Activated CD8-positive, alpha-beta memory T cell treated with anti-CD3 and anti-CD28 coated beads, Interleukin-2, amount 50 U/mL, for 24 hours (primary cell): ENCODE measurements at regions not wholly inside any gene's neighbourhood (a gene's known extent, or its start where the extent isn't known, plus 50 kb on each side); places are given as distances from the start of the nearest gene placed in this dataset.
"Not testable (repeated sequence)": the region's sequence is repeated elsewhere in the genome, so short reads cannot be mapped to it uniquely, and the experiment has no call there.

Experiments
- DNase-seq: peaks from one replicate; pipeline ENCODE4 v3.0.0-alpha.2; 2020; ENCODE audit errors: extremely low read depth

- DNase-seq = no peak
Observed at GRCh38 chr10:6877722-6878392, 297.8 kb upstream of the PRKCQ start.

DNA sequence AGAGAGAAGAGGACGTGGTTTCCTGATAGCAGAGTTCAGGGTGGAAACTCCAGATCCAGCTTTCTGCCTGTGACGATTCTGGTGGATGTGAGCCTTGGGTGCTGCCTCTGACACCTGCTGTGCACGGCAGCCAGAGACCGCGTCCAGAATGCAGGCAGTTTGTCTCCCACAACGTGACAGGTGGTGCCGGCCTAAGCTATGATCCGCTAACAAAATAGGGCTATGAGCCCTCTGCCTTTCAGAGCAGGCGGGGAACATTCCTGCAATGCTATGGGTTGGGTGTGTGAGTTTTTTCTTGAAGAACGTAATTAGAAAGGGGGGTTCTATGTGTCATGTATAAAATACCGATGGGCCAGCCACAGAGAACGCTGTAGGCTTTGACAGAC lies 297.3 kb upstream of the PRKCQ start:
- no peak for DNase-seq

DNA sequence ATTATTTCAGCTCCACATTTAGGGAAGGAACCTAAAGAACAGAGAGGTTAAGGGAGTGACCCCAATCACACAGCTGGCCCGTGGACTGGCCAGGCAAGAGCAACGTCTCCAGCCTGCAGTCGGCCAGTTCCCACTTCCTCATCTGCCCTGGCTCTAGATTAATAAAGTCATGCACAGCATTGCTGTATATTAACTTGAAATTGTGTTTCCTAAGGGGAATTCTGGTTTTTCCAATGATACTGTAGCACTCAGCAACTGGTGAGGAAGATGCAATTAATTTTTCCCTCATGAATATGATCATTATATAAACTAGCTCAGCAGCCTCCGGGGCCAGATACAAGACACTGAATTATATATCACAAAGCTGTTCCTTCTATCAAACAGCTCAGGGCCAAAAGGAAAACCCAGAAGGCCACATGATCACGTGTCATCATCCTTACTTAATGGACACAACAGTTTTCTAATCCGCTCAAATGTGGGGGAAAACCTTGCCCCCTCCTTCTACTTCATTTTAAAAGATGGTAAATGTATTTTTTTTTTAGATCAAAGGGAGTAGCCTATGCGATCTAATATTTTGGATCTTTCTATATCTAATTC lies 295.3 kb upstream of the PRKCQ start:
- DNase-seq = no peak

DNA sequence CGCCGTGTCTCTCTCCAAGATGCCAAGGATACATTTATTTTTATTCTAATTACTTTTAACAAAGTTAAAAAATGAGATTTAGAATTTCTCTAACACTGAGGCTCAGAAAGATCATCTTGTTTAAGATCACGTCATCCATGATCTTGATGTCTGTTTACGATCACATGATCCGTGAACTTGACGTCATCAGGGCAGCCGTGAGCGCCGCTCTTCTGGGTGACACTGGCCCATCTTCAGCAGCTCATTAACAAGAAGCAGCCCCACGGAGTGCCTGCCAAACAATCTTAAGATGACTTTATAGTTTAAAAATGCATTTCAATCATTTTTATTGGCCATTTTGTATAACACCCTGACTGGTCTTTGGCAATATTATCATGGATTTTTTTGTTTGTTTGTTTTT lies 291.1 kb upstream of the PRKCQ start:
- no peak for DNase-seq

GRCh38 chr10:6868036-6868725 lies 288.1 kb upstream of the PRKCQ start:
- no peak for DNase-seq

DNA sequence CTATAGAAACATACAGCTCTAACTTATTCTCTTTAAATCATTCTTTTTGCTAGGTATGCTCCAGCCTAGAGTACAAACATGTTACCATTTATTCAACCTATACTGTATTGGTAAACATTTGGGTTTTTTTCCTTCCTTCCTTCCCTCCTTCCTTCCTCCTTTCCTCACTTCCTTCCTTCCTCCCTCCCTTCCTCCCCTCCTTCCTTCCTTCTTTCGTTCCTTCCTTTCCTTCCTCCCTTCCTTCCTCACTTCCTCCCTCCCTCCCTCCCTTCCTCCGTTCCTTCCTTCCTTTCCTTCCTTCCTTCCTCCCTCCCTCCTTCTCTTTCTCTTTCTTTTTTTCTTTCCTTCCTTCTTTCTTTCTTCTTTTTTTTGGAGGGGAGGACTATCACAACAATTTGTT lies 286.7 kb upstream of the PRKCQ start:
- no peak for DNase-seq

DNA sequence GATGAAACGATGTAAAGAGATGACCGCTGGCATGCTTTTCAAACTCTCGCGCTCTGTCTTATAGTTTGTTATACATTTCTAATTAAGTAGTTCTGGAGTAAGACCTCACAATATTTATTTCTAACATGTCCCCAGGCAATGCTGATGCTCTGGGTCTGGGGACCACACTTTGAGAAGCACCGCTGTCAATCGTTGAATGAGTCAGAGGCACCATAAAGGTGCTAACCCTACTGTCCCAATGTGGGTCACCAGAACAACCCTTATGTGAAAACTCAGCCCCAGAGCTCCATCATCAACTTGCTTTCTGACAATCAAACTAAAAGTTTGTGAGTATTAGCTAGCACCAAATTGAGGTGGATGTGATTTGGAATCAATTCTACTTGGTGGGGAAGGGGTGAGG lies 284.1 kb upstream of the PRKCQ start:
- no peak for DNase-seq

GRCh38 chr10:6863381-6863780 lies 283.3 kb upstream of the PRKCQ start:
- no peak for DNase-seq

- no peak for DNase-seq
Observed at GRCh38 chr10:6850452-6850851, 270.4 kb upstream of the PRKCQ start.

DNA sequence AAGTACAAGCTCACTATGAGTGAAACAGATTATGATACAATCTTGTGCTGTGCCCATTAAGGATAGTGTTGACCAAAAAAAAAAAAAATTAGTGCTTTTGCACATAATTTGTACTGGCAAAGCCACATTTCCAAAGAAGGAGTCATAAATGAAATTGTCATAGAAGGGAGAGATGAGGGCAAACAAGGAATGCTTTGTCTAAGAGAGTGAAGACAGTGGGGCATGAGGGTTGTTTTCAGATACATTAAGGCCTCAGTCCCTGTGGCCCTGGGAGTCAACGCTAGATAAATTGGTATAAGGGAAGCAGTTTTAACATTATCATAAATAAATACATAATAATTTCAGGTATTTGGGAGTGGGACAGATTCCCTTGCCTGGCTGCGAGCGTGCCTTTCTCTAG lies 267.5 kb upstream of the PRKCQ start:
- no peak for DNase-seq

- no peak for DNase-seq
Observed at GRCh38 chr10:6843894-6844650, 264.0 kb upstream of the PRKCQ start.

DNA sequence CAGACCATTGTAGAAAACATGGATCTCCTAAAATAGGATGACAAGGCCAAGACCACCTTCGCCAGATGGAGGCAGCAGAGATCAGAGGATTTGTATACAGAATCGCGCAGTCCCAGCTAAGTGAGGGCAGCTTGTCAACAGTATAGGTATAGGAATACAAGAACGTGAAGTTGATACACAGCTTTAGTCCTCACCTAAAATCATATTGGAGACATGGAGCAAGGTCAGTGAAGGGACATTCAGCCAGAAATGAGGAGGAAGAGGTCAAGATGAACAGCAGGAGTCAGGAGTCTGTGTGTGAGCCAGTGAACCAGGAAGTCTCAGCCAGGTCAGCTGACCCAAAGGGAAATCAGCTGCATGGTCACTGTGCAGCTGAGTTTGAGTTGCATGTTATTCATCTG lies 263.4 kb upstream of the PRKCQ start:
- DNase-seq = no peak

DNA sequence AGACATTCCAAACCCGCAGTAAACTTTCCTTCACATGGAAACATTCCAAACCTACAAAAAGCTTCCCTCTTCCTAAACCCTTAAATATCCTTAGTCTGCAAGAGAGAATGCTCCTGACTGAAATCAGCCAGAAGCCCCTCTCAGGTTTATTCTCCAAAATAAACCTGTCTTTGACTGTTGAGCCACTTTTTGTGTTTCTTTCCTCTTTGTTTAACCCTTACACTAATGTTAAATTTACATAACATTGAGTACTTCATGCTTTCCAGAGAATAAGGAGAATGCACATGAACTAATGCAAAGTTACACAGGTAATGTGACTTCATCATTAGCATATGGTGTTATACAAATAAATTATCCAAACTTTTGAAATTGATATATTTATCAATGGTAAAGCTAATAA lies 262.6 kb upstream of the PRKCQ start:
- no peak for DNase-seq

DNA sequence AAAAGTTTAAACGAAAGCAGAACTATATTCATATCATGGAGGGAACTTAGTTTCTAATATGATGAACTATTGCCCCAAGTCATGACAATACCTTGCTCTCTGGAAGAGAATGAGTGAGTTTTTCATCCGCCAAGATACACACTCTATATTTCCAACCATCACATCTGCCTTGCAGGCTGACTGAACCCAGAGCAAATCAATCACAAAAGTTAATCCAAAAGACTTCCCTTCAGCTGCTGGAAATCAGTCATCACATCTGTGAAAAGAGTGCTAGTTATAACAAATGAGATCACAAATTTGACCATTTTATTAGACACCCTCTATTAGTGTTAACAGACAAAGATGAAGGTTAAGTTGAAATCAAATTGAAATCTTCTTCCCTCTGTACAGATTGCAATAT lies 261.7 kb upstream of the PRKCQ start:
- DNase-seq = no peak

GRCh38 chr10:6840766-6841165 lies 260.7 kb upstream of the PRKCQ start:
- DNase-seq = no peak

- no peak for DNase-seq
Observed at GRCh38 chr10:6840201-6840691, 260.2 kb upstream of the PRKCQ start.

GRCh38 chr10:6838118-6838517 lies 258.0 kb upstream of the PRKCQ start:
- DNase-seq = no peak

- DNase-seq = no peak
Observed at GRCh38 chr10:6833458-6834011, 253.5 kb upstream of the PRKCQ start.

DNA sequence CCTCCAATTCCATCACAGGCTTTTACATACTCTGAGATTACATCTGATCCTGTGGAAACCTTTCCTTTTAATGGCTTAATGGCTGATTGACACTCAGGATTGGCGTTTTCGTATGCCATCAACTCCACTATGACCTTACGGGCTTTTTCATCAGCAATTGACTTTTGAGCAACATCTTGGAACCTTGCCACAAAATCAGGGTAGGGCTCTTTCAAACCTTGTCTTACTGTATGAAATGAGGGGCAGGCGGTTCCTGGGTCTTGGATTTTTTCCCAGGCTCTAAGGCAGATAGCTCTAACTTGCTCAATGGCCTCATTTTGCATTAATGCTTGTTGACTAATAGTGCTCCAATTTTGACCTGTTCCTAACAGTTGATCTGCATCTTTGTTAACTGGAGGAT lies 250.9 kb upstream of the PRKCQ start:
- not testable (repeated sequence) for DNase-seq

DNA sequence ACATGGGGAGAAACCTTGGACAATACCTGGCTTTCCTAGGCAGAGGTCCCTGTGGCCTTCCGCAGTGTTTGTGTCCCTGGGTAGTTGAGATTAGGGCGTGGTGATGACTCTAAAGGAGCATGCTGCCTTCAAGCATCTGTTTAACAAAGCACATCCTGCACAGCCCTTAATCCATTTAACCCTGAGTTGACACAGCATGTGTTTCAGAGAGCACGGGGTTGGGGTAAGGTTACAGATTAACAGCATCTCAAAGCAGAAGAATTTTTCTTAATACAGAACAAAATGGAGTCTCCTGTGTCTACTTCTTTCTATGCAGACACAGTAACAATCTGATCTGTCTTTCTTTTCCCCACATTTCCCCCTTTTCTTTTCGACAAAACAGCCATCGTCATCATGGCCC lies 244.7 kb upstream of the PRKCQ start:
- DNase-seq = not testable (repeated sequence)

- no peak for DNase-seq
Observed at GRCh38 chr10:6823770-6824169, 243.7 kb upstream of the PRKCQ start.

DNA sequence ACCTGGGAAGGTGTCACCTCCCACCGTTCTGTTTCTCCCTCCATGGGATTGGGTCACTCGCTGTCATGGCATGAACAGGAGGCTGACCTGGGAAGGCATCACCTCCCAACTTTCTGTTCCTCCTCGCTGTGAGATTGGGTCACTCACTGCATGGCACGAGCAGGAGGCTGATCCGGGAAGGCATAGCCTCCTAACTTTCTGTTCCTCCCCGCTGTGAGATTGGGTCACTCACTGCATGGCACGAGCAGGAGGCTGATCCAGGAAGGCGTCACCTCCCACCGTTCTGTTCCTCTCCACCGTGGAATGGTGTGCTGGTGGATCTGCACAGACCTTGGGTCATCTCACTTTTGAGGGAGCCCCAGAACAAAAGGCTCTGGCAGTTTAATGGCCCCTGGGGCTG lies 239.2 kb upstream of the PRKCQ start:
- DNase-seq = no peak
